H9 (cell line): ENCODE measurements at regions not wholly inside any gene's neighbourhood (a gene's known extent, or its start where the extent isn't known, plus 50 kb on each side); places are given as distances from the start of the nearest gene placed in this dataset.

Source experiments
- DNase-seq: peaks from one replicate; pipeline ENCODE4 v3.0.0-alpha.2; 2017
- H2AFZ ChIP-seq: one replicate; pipeline ENCODE4 v1.6.1; 2013; ENCODE audit warnings: mild to moderate bottlenecking, low read length, control low read depth, moderate library complexity
- H2AK5ac ChIP-seq: 2 replicates; pipeline ENCODE4 v1.6.1; 2013; ENCODE audit warnings: low read length, control low read depth, mixed read lengths; ENCODE audit not compliant: insufficient read length
- H2BK120ac ChIP-seq: one replicate; pipeline ENCODE4 v1.6.1; 2013; ENCODE audit warnings: low read depth, mild to moderate bottlenecking, low read length, control low read depth, inconsistent platforms; ENCODE audit not compliant: poor library complexity, severe bottlenecking
- H2BK12ac ChIP-seq: 2 replicates; pipeline ENCODE4 v1.6.1; 2013; ENCODE audit warnings: low read length, control low read depth, mixed read lengths, low read depth; ENCODE audit not compliant: insufficient read length
- H2BK15ac ChIP-seq: 2 replicates; pipeline ENCODE4 v1.6.1; 2013; ENCODE audit warnings: low read depth, low read length, control low read depth
- H2BK20ac ChIP-seq: one replicate; pipeline ENCODE4 v1.6.1; 2013; ENCODE audit warnings: low read depth, mild to moderate bottlenecking, low read length, control low read depth, inconsistent platforms; ENCODE audit not compliant: poor library complexity, severe bottlenecking
- H2BK5ac ChIP-seq: 2 replicates; pipeline ENCODE4 v1.6.1; 2013; ENCODE audit warnings: low read length, control low read depth, mixed read lengths; ENCODE audit not compliant: insufficient read length
- H3K14ac ChIP-seq: 2 replicates; pipeline ENCODE4 v1.6.1; 2013; ENCODE audit warnings: low read length, control low read depth; ENCODE audit not compliant: insufficient read depth
- H3K18ac ChIP-seq: 2 replicates; pipeline ENCODE4 v1.6.1; 2013; ENCODE audit warnings: low read depth, mild to moderate bottlenecking, mixed read lengths, low read length, control low read depth; ENCODE audit not compliant: insufficient read length
- H3K23ac ChIP-seq: 2 replicates; pipeline ENCODE4 v1.6.1; 2013; ENCODE audit warnings: low read length, control low read depth, mixed read lengths, low read depth; ENCODE audit not compliant: insufficient read length
- H3K23me2 ChIP-seq: 2 replicates; pipeline ENCODE4 v1.6.1; 2013; ENCODE audit warnings: low read depth, mild to moderate bottlenecking, mixed read lengths, low read length, control low read depth; ENCODE audit not compliant: insufficient read length, poor library complexity, severe bottlenecking
- H3K27ac ChIP-seq: 2 replicates; pipeline ENCODE4 v1.5.1; 2013; ENCODE audit warnings: low read length, control low read depth, mixed read lengths, low read depth; ENCODE audit not compliant: insufficient read length
- H3K27me3 ChIP-seq: 2 replicates; pipeline ENCODE4 v1.6.1; 2013; ENCODE audit warnings: low read length, control low read depth, inconsistent platforms; ENCODE audit not compliant: insufficient read depth
- H3K4ac ChIP-seq: 2 replicates; pipeline ENCODE4 v1.6.1; 2013; ENCODE audit warnings: low read depth, mild to moderate bottlenecking, control low read depth, inconsistent platforms, low read length, moderate library complexity
- H3K4me1 ChIP-seq: 2 replicates; pipeline ENCODE4 v1.6.1; 2013; ENCODE audit warnings: low read length, control low read depth, inconsistent platforms; ENCODE audit not compliant: insufficient read depth
- H3K4me2 ChIP-seq: 2 replicates; pipeline ENCODE4 v1.6.1; 2013; ENCODE audit warnings: low read length, control low read depth, mixed read lengths; ENCODE audit not compliant: insufficient read length, insufficient read depth
- H3K56ac ChIP-seq: 2 replicates; pipeline ENCODE4 v1.6.1; 2013; ENCODE audit warnings: low read depth, mild to moderate bottlenecking, mixed read lengths, low read length, control low read depth; ENCODE audit not compliant: insufficient read length
- H3K79me1 ChIP-seq: 2 replicates; pipeline ENCODE4 v1.6.1; 2013; ENCODE audit warnings: low read depth, mild to moderate bottlenecking, moderate library complexity, low read length, control low read depth, inconsistent platforms; ENCODE audit not compliant: insufficient read depth, poor library complexity, severe bottlenecking
- H3K79me2 ChIP-seq: 2 replicates; pipeline ENCODE4 v1.6.1; 2013; ENCODE audit warnings: low read length, control low read depth, inconsistent platforms; ENCODE audit not compliant: insufficient read depth
- H3K9ac ChIP-seq: 2 replicates; pipeline ENCODE4 v1.6.1; 2013; ENCODE audit warnings: low read length, control low read depth, mixed read lengths; ENCODE audit not compliant: insufficient read length; ENCODE audit errors: extremely low read depth
- H3K9me3 ChIP-seq: one replicate; pipeline ENCODE4 v1.6.1; 2013; ENCODE audit warnings: low read depth, low read length, inconsistent platforms; ENCODE audit not compliant: control insufficient read depth
- H3T11ph ChIP-seq: one replicate; pipeline ENCODE4 v1.6.1; 2013; ENCODE audit warnings: mild to moderate bottlenecking, low read length, control low read depth, inconsistent platforms
- H4K20me1 ChIP-seq: one replicate; pipeline ENCODE4 v1.6.1; 2013; ENCODE audit not compliant: control insufficient read depth, insufficient read length, insufficient read depth
- H4K5ac ChIP-seq: 2 replicates; pipeline ENCODE4 v1.6.1; 2013; ENCODE audit warnings: low read depth, mild to moderate bottlenecking, mixed read lengths, low read length, control low read depth; ENCODE audit not compliant: insufficient read length
- H4K8ac ChIP-seq: replicated peaks from 2 replicates; pipeline ENCODE4 v1.6.1; 2013; ENCODE audit warnings: low read length, control low read depth, mixed read lengths, low read depth; ENCODE audit not compliant: insufficient read length
- H4K91ac ChIP-seq: 2 replicates; pipeline ENCODE4 v1.6.1; 2013; ENCODE audit warnings: low read depth, mild to moderate bottlenecking, moderate library complexity, mixed read lengths, low read length, control low read depth; ENCODE audit not compliant: insufficient read length
- H3K27ac Mint-ChIP-seq, 3 experiments: 2 replicates in 2 of 3; 3 replicates in 1 of 3; pipeline ENCODE4 v1.8.0; 2020 to 2021; ENCODE audit warnings: mixed read lengths in 3 of 3, mild to moderate bottlenecking in 1 of 3, moderate library complexity in 1 of 3
- H3K27me3 Mint-ChIP-seq: 2 replicates; pipeline ENCODE4 v1.8.0; 2021; ENCODE audit warnings: low read depth, mild to moderate bottlenecking, moderate library complexity, mixed read lengths
- H3K36me3 Mint-ChIP-seq, 3 experiments: 2 replicates in 2 of 3; 3 replicates in 1 of 3; pipeline ENCODE4 v1.8.0; 2020 to 2021; ENCODE audit warnings: low read depth in 3 of 3, mixed read lengths in 3 of 3; ENCODE audit not compliant: insufficient read depth in 1 of 3
- H3K4me1 Mint-ChIP-seq, 2 experiments: 2 replicates each; pipeline ENCODE4 v1.8.0; 2020; ENCODE audit warnings: mixed read lengths in 2 of 2
- H3K4me3 Mint-ChIP-seq, 2 experiments: 2 replicates in 1 of 2; 3 replicates in 1 of 2; pipeline ENCODE4 v1.8.0; 2020 to 2021; ENCODE audit warnings: mild to moderate bottlenecking in 2 of 2, mixed read lengths in 2 of 2, moderate library complexity in 1 of 2
- H3K9me3 Mint-ChIP-seq, 2 experiments: 2 replicates in 1 of 2; 3 replicates in 1 of 2; pipeline ENCODE4 v1.8.0; 2020; ENCODE audit warnings: mild to moderate bottlenecking in 2 of 2, mixed read lengths in 2 of 2, moderate library complexity in 1 of 2
- WGBS: extraction: QIAGEN DNeasy Blood & Tissue Kit; methylation state at CpG from one replicate; pipeline ENCODE4 v1.1.7; 2013; ENCODE audit warnings: missing lambda C conversion rate, low lambda C conversion rate, mixed read lengths; ENCODE audit not compliant: insufficient read length; ENCODE audit errors: extremely low coverage; 5-methylcytosine and 5-hydroxymethylcytosine counted together
- TF ChIP-seq, protein P1 (sequence below): fragments of 200-600 bp; sonication (generic); conservative IDR thresholded peaks from 3 replicates; pipeline ENCODE4 v1.8.0; 2021; ENCODE audit warnings: antibody characterized with exemption, mild to moderate bottlenecking

DNA sequence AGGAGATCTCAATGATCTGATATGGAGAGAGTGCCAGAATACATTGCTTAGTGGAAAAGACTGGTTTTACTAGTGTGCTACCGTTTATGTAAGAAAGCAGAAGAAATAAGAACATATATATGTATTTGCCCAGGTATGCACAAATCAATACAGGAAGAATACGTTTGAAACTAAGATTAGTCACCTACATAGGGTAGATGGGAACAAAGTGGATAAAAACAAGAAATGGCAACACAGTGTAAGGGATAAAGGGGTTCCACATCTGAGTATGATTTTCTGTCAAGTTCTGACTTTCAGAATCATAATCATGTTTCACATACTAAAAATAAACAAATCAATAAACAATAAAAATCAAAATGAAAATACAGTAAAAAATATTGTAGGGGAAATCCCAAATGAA is 148.6 kb upstream of the NAMPT start:
- no peak overlapping the region for H3K14ac ChIP-seq
- Mint-ChIP-seq H3K9me3 (peaks cover 8 to 11% of the 10 kb centered on the region in 2 experiments), H3K4me1 (no peaks in the 10 kb centered on the region), H3K4me3 (no peak overlapping the region), H3K27me3 (no peaks in the 10 kb centered on the region), H3K27ac (no peak overlapping the region), H3K36me3 (no peaks in the 10 kb centered on the region)
- no peaks in the 10 kb centered on the region for H3K79me2 ChIP-seq
- H3K79me1 ChIP-seq = no peaks in the 10 kb centered on the region
- no peak overlapping the region for H2BK20ac ChIP-seq
- no peak overlapping the region for H2BK15ac ChIP-seq
- H2AK5ac ChIP-seq = no peak overlapping the region
- H2BK12ac ChIP-seq = no peak overlapping the region
- no peak overlapping the region for H2AFZ ChIP-seq
- H3K4me2 ChIP-seq = no peak overlapping the region
- no peak overlapping the region for H3K56ac ChIP-seq
- no peak overlapping the region for H4K8ac ChIP-seq
- no peaks in the 10 kb centered on the region for H3K27me3 ChIP-seq
- no peak overlapping the region for H4K91ac ChIP-seq
- no peak overlapping the region for H3K27ac ChIP-seq
- no peak overlapping the region for H2BK120ac ChIP-seq
- no peak overlapping the region for H3T11ph ChIP-seq
- H3K23me2 ChIP-seq = no peaks in the 10 kb centered on the region
- H4K5ac ChIP-seq = no peak overlapping the region
- H3K18ac ChIP-seq = no peak overlapping the region
- no peak for DNase-seq
- no peak overlapping the region for H3K23ac ChIP-seq
- no peaks in the 10 kb centered on the region for H4K20me1 ChIP-seq
- H3K9ac ChIP-seq = no peak overlapping the region
- TF ChIP-seq, protein P1, sequence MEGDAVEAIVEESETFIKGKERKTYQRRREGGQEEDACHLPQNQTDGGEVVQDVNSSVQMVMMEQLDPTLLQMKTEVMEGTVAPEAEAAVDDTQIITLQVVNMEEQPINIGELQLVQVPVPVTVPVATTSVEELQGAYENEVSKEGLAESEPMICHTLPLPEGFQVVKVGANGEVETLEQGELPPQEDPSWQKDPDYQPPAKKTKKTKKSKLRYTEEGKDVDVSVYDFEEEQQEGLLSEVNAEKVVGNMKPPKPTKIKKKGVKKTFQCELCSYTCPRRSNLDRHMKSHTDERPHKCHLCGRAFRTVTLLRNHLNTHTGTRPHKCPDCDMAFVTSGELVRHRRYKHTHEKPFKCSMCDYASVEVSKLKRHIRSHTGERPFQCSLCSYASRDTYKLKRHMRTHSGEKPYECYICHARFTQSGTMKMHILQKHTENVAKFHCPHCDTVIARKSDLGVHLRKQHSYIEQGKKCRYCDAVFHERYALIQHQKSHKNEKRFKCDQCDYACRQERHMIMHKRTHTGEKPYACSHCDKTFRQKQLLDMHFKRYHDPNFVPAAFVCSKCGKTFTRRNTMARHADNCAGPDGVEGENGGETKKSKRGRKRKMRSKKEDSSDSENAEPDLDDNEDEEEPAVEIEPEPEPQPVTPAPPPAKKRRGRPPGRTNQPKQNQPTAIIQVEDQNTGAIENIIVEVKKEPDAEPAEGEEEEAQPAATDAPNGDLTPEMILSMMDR = no peak
- WGBS = no CpG with 5 or more reads among the region's 2 CpGs
- H3K9me3 ChIP-seq = no peaks in the 10 kb centered on the region
- no peak overlapping the region for H3K4ac ChIP-seq
- H2BK5ac ChIP-seq = no peak overlapping the region
- no peaks in the 10 kb centered on the region for H3K4me1 ChIP-seq
